IMR-90 (cell line): ENCODE measurements at regions not wholly inside any gene's neighbourhood (a gene's known extent, or its start where the extent isn't known, plus 50 kb on each side); places are given as distances from the start of the nearest gene placed in this dataset.

ENCODE experiments used
- ATAC-seq: fragments of 200-7000 bp; cut with Tn5 transposase; 2 replicates; pipeline ENCODE4 v1.9.1; 2020; ENCODE audit warnings: low read depth, mild to moderate bottlenecking, moderate library complexity
- BruUV-seq: library from RNA; stranded (reverse); fragments of 400-500 nt; replicated peaks from 2 replicates; lab custom pipeline; 2021; lab: Mats Ljungman, UMichigan
- CTCF ChIA-PET: fragments of 300-600 bp; formaldehyde crosslinking; extraction: SDS; loops from one replicate; lab custom pipeline; 2021; ENCODE audit warnings: antibody characterized with exemption; lab: Yijun Ruan, JAX
- POLR2A ChIA-PET: fragments of 300-600 bp; sonication (Branson Sonifier 250); formaldehyde crosslinking; loops from one replicate; lab custom pipeline; 2022; ENCODE audit warnings: antibody characterized with exemption; ENCODE audit not compliant: unreplicated experiment; lab: Charles Lee
- DNase-seq: peaks from one replicate; pipeline ENCODE4 v3.0.0; 2013
- H2AFZ ChIP-seq: replicated peaks from 2 replicates; pipeline ENCODE3; 2013; ENCODE audit warnings: low read length, mild to moderate bottlenecking; ENCODE audit not compliant: poor library complexity
- H2AK5ac ChIP-seq: 2 replicates; pipeline ENCODE4 v1.6.1; 2013; ENCODE audit warnings: low read depth, low read length, inconsistent platforms
- H2AK9ac ChIP-seq: replicated peaks from 2 replicates; pipeline ENCODE3; 2013; ENCODE audit warnings: mild to moderate bottlenecking, low read depth, low read length, moderate library complexity; ENCODE audit not compliant: poor library complexity
- H2BK120ac ChIP-seq: 2 replicates; pipeline ENCODE4 v1.6.1; 2013; ENCODE audit warnings: low read depth, low read length, inconsistent platforms
- H2BK15ac ChIP-seq: 3 replicates; pipeline ENCODE4 v1.6.1; 2013; ENCODE audit warnings: low read depth, low read length, inconsistent platforms
- H2BK20ac ChIP-seq: 2 replicates; pipeline ENCODE4 v1.6.1; 2013; ENCODE audit warnings: low read depth, mild to moderate bottlenecking, inconsistent platforms, low read length, moderate library complexity
- H2BK5ac ChIP-seq: 2 replicates; pipeline ENCODE4 v1.6.1; 2013; ENCODE audit warnings: mild to moderate bottlenecking, low read depth, low read length, inconsistent platforms; ENCODE audit not compliant: poor library complexity, severe bottlenecking
- H3K14ac ChIP-seq: replicated peaks from 2 replicates; pipeline ENCODE4 v1.6.1; 2013; ENCODE audit warnings: low read depth, low read length, inconsistent platforms
- H3K18ac ChIP-seq: 2 replicates; pipeline ENCODE4 v1.6.1; 2013; ENCODE audit warnings: low read depth, low read length, control low read depth
- H3K23ac ChIP-seq: 2 replicates; pipeline ENCODE4 v1.6.1; 2013; ENCODE audit warnings: low read depth, low read length, inconsistent platforms
- H3K27ac ChIP-seq: 2 replicates; pipeline ENCODE4 v1.5.1; 2013; ENCODE audit warnings: mild to moderate bottlenecking, control low read depth, low read length; ENCODE audit not compliant: insufficient read depth
- H3K27me3 ChIP-seq: 2 replicates; pipeline ENCODE4 v1.6.1; 2013; ENCODE audit warnings: low read length; ENCODE audit not compliant: control insufficient read depth, insufficient read depth
- H3K36me3 ChIP-seq: 2 replicates; pipeline ENCODE4 v1.6.1; 2013; ENCODE audit warnings: low read length, mixed read lengths; ENCODE audit not compliant: control insufficient read depth, insufficient read depth
- H3K4ac ChIP-seq: 2 replicates; pipeline ENCODE4 v1.6.1; 2013; ENCODE audit warnings: low read depth, low read length, inconsistent platforms
- H3K4me1 ChIP-seq: 2 replicates; pipeline ENCODE4 v1.6.1; 2013; ENCODE audit warnings: low read length, mixed read lengths; ENCODE audit not compliant: control insufficient read depth, insufficient read depth
- H3K4me2 ChIP-seq: 2 replicates; pipeline ENCODE4 v1.6.1; 2013; ENCODE audit warnings: low read depth, mild to moderate bottlenecking, control low read depth, low read length, moderate library complexity
- H3K4me3 ChIP-seq: 2 replicates; pipeline ENCODE4 v1.5.1; 2013; ENCODE audit warnings: low read depth, mild to moderate bottlenecking, control low read depth, low read length, moderate library complexity; ENCODE audit not compliant: insufficient read depth
- H3K56ac ChIP-seq: 2 replicates; pipeline ENCODE4 v1.6.1; 2013; ENCODE audit warnings: low read length, inconsistent platforms; ENCODE audit not compliant: insufficient read depth; ENCODE audit errors: extremely low read depth
- H3K79me1 ChIP-seq, 2 experiments: 2 replicates each; pipeline ENCODE4 v1.6.1; 2013; ENCODE audit warnings: low read length in 2 of 2, inconsistent platforms in 1 of 2, low read depth in 1 of 2
- H3K9ac ChIP-seq: 2 replicates; pipeline ENCODE4 v1.6.1; 2013; ENCODE audit warnings: low read depth, low read length, control low read depth
- H3K9me1 ChIP-seq: 2 replicates; pipeline ENCODE4 v1.6.1; 2013; ENCODE audit warnings: low read length, inconsistent platforms; ENCODE audit not compliant: insufficient read depth
- H3K9me3 ChIP-seq: 2 replicates; pipeline ENCODE4 v1.6.1; 2013; ENCODE audit warnings: low read length; ENCODE audit not compliant: control insufficient read depth, insufficient read depth
- H4K20me1 ChIP-seq: 2 replicates; pipeline ENCODE4 v1.6.1; 2013; ENCODE audit warnings: low read length, inconsistent platforms; ENCODE audit not compliant: insufficient read depth
- H4K5ac ChIP-seq: 2 replicates; pipeline ENCODE4 v1.6.1; 2013; ENCODE audit warnings: mild to moderate bottlenecking, low read depth, low read length, control low read depth
- H4K8ac ChIP-seq, 2 experiments: 2 replicates each; pipeline ENCODE4 v1.6.1; 2013; ENCODE audit warnings: low read depth in 2 of 2, low read length in 2 of 2, control low read depth in 1 of 2, inconsistent platforms in 1 of 2
- H4K91ac ChIP-seq: 2 replicates; pipeline ENCODE4 v1.6.1; 2013; ENCODE audit warnings: low read depth, low read length, inconsistent platforms; ENCODE audit not compliant: insufficient read depth
- WGBS, 2 experiments: methylation state at CpG; one replicate each; pipeline versions ENCODE4 v1.1.5 to v1.1.7; 2013; ENCODE audit warnings: missing lambda C conversion rate in 2 of 2; ENCODE audit not compliant: insufficient read length in 1 of 2; ENCODE audit errors: extremely low coverage in 2 of 2; 5-methylcytosine and 5-hydroxymethylcytosine counted together
- dilution Hi-C: fragments of 300-500 bp; cut with HindIII; formaldehyde crosslinking; loops from one replicate; pipeline ENCODE4 v1.14.3; 2018; ENCODE audit warnings: low sequenced_read_pairs; ENCODE audit not compliant: unreplicated experiment
- in situ Hi-C: fragments of 300-500 bp; cut with MboI; formaldehyde crosslinking; loops from 3 replicates; pipeline ENCODE4 v1.14.3; 2019; ENCODE audit warnings: low sequenced_read_pairs, inconsistent platforms, mixed read lengths
- intact Hi-C: fragments of 100-400 bp; cut with micrococcal nuclease; formaldehyde crosslinking; loops from 2 replicates; pipeline ENCODE4 v1.10.0; 2022
- TF ChIP-seq, protein P1 (sequence below): fragments of 150-350 bp; IDR thresholded peaks from 2 replicates; pipeline ENCODE4 v1.6.1; 2017; ENCODE audit warnings: mild to moderate bottlenecking, antibody characterized with exemption, low read length, low read depth

DNA sequence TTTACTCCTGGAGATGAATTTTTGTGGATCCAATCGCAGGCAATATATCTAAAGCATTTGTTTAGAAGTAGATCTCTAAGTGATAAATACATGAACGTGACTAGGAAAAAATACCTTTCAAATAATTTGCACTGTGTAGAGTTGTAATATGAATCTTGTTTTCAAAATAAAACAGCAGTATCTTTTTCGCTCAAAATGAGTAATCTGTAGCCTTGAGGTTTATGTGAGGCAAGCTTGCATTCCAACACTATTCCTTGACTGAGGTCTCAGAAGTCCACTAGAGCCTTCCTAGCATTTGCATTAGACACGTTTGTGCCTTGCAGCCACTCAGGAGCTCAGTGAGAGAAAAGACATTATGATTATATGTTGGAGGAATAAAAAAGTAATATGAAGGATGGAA, 138.3 kb upstream of the ROBO1 start:
- Histone ChIP-seq H2BK15ac (no peak overlapping the region), H2AFZ (no peak overlapping the region), H4K91ac (no peak overlapping the region), H4K8ac (no peak overlapping the region), H3K4me1 (no peaks in the 10 kb centered on the region), H3K4me3 (no peak overlapping the region), H3K23ac (no peak overlapping the region), H3K4me2 (no peak overlapping the region), H3K14ac (no peak overlapping the region), H2BK5ac (no peak overlapping the region), H3K36me3 (no peaks in the 10 kb centered on the region), H4K5ac (no peak overlapping the region), H3K27me3 (no peaks in the 10 kb centered on the region), H2AK9ac (no peak overlapping the region), H3K9me1 (no peaks in the 10 kb centered on the region), H3K56ac (no peak overlapping the region), H2AK5ac (no peak overlapping the region), H3K18ac (no peak overlapping the region), H4K20me1 (no peaks in the 10 kb centered on the region), H3K79me1 (no peaks in the 10 kb centered on the region), H3K9ac (no peak overlapping the region), H2BK20ac (no peak overlapping the region), H3K4ac (no peak overlapping the region), H3K9me3 (no peaks in the 10 kb centered on the region), H3K27ac (no peak overlapping the region), H2BK120ac (no peak overlapping the region)
- no CpG with 5 or more reads among the region's 4 CpGs for whole genome bisulfite sequencing, 2 experiments
- intact Hi-C loops (no loop called here), in situ Hi-C loops (no loop called here), dilution Hi-C loops (no loop called here)
- no peak for ATAC-seq
- ChIA-PET CTCF (no interaction called here), POLR2A (no interaction called here)
- no TSS peak for BruUV-seq
- no peak for DNase-seq
- TF ChIP-seq, protein P1, sequence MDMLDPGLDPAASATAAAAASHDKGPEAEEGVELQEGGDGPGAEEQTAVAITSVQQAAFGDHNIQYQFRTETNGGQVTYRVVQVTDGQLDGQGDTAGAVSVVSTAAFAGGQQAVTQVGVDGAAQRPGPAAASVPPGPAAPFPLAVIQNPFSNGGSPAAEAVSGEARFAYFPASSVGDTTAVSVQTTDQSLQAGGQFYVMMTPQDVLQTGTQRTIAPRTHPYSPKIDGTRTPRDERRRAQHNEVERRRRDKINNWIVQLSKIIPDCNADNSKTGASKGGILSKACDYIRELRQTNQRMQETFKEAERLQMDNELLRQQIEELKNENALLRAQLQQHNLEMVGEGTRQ, result no peak
